Vagina (tissue), 2 donors: ENCODE measurements at regions not wholly inside any gene's neighbourhood (a gene's known extent, or its start where the extent isn't known, plus 50 kb on each side); places are given as distances from the start of the nearest gene placed in this dataset.

ENCODE experiments used
- DNase-seq, 2 donors: peaks; one replicate each; pipeline ENCODE4 v3.0.0-alpha.2; 2017; ENCODE audit errors: extremely low spot score in 2 of 2
- H3K27ac ChIP-seq: fragments of 200-600 bp; sonication (generic); one replicate; pipeline ENCODE4 v1.5.1; 2019
- H3K27me3 ChIP-seq: fragments of 200-600 bp; sonication (generic); one replicate; pipeline ENCODE4 v1.5.1; 2019
- H3K36me3 ChIP-seq, 2 donors: fragments of 200-600 bp; sonication (generic); one replicate each; pipeline ENCODE4 v1.5.1; 2017 to 2019
- H3K4me1 ChIP-seq: fragments of 200-600 bp; sonication (generic); one replicate; pipeline ENCODE4 v1.5.1; 2019
- H3K4me3 ChIP-seq, 2 donors: fragments of 200-600 bp; sonication (generic); 1 replicate in 1 of 2; 2 replicates in 1 of 2; pipeline ENCODE4 v1.5.1; 2016 to 2019
- H3K9me3 ChIP-seq: fragments of 200-600 bp; sonication (generic); one replicate; pipeline ENCODE4 v1.5.1; 2019
- POLR2A ChIP-seq, 2 donors: fragments of 450-650 bp; IDR thresholded peaks; one replicate each; pipeline ENCODE4 v1.6.1; 2017; ENCODE audit warnings: antibody characterized with exemption in 2 of 2, mild to moderate bottlenecking in 2 of 2, moderate library complexity in 2 of 2
- POLR2AphosphoS5 ChIP-seq, 2 donors: sonication (generic); formaldehyde crosslinking; IDR thresholded peaks; one replicate each; pipeline ENCODE4 v1.9.0; 2017; ENCODE audit warnings: antibody characterized with exemption in 2 of 2, mild to moderate bottlenecking in 2 of 2, low read depth in 1 of 2; ENCODE audit not compliant: insufficient read depth in 1 of 2
- intact Hi-C: fragments of 100-400 bp; cut with DNase I; formaldehyde crosslinking; loops from one replicate; pipeline ENCODE4 v1.15.1; 2023
- TF ChIP-seq, protein P1 (sequence below), 3 experiments: fragments of 450-650 bp in 2 of 3; fragments of 200-600 bp in 1 of 3; sonication (generic) in 1 of 3; IDR thresholded peaks; one replicate each; pipeline ENCODE4 v1.5.1; 2017 to 2019; ENCODE audit warnings: antibody characterized with exemption in 3 of 3, mild to moderate bottlenecking in 2 of 3, moderate library complexity in 2 of 3

DNA sequence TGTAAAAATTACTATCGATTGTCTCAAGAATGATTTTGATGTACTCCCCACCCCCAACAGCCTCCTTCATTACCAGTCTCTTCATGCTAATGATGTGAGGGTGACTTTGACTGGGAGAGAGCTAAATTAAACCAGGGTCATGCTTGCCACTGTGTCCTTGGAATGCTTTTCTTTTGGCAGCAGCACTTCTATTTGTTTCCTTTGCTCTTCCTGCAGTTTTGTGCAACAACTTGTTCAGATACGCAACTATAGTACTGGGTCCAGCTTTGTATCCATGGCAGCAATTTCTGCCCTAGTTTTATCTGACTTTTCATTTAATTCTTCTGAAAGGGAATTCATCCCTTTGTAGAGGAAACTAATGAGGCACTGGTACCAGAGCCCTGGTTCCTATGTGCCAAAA, 2792.1 kb downstream of the PCDH9 start:
- H3K27me3 ChIP-seq, result no peaks in the 10 kb centered on the region
- H3K9me3 ChIP-seq, result no peaks in the 10 kb centered on the region
- no peak for DNase-seq
- H3K36me3 ChIP-seq, result no peaks in the 10 kb centered on the region
- TF ChIP-seq POLR2AphosphoS5 (IDR thresholded peaks at IDR 0.05; ENCODE audit: insufficient read depth in 1 of 2, low read depth in 1 of 2), result no peak
- no peak for TF ChIP-seq POLR2A (IDR thresholded peaks at IDR 0.05)
- TF ChIP-seq, protein P1, sequence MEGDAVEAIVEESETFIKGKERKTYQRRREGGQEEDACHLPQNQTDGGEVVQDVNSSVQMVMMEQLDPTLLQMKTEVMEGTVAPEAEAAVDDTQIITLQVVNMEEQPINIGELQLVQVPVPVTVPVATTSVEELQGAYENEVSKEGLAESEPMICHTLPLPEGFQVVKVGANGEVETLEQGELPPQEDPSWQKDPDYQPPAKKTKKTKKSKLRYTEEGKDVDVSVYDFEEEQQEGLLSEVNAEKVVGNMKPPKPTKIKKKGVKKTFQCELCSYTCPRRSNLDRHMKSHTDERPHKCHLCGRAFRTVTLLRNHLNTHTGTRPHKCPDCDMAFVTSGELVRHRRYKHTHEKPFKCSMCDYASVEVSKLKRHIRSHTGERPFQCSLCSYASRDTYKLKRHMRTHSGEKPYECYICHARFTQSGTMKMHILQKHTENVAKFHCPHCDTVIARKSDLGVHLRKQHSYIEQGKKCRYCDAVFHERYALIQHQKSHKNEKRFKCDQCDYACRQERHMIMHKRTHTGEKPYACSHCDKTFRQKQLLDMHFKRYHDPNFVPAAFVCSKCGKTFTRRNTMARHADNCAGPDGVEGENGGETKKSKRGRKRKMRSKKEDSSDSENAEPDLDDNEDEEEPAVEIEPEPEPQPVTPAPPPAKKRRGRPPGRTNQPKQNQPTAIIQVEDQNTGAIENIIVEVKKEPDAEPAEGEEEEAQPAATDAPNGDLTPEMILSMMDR (IDR thresholded peaks at IDR 0.05), result no peak
- H3K4me3 ChIP-seq, result no peak overlapping the region
- H3K27ac ChIP-seq, result no peak overlapping the region
- H3K4me1 ChIP-seq, result no peaks in the 10 kb centered on the region
- intact Hi-C loops, result no loop called here

DNA sequence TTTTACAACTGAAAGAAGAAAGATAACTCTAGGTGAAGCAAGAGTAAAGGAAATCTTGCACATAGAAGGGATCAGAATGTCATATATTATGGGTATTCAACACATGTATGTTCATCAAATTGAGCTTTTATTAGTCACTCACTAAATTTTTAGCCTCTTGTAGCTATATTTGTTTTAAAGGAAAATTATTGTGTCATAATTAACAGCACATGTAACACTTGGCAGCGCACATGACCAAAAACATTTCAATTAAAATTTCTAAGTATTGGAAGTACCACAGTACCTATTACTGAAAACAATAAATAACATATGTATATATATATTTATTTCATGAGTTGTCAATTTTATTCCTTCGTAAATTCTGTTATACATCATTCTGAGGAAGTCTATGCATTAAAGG, 2800.4 kb downstream of the PCDH9 start:
- Histone ChIP-seq H3K27ac (no peak overlapping the region), H3K9me3 (no peaks in the 10 kb centered on the region), H3K4me1 (no peaks in the 10 kb centered on the region), H3K36me3 (no peaks in the 10 kb centered on the region), H3K27me3 (no peaks in the 10 kb centered on the region), H3K4me3 (no peak overlapping the region)
- no peak for TF ChIP-seq POLR2AphosphoS5 (IDR thresholded peaks at IDR 0.05; ENCODE audit: insufficient read depth in 1 of 2, low read depth in 1 of 2)
- TF ChIP-seq POLR2A (IDR thresholded peaks at IDR 0.05), result no peak
- intact Hi-C loops, result no loop called here
- no peak for DNase-seq

DNA sequence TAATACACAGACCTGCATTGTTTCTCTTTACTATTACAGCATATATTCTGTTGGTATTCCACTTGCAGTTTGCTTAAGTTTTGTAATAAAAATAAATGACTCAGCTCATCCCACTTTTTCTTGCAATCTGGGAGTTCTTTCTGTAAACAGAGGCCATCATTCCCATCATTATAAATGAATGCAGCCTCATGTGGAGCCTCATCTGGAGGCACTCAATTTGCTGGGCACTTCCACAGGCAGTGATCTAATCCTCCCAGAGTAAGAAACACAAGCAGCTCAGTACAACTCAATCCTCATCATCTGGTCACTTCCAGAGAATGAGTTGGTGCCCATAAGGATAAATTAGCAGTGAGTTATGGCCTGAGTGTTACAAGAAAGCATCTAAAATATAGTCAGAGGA, 2801.9 kb downstream of the PCDH9 start:
- Histone ChIP-seq H3K27ac (no peak overlapping the region), H3K27me3 (no peaks in the 10 kb centered on the region), H3K9me3 (no peaks in the 10 kb centered on the region), H3K36me3 (no peaks in the 10 kb centered on the region), H3K4me1 (no peaks in the 10 kb centered on the region), H3K4me3 (no peak overlapping the region)
- intact Hi-C loops, result no loop called here
- no peak for TF ChIP-seq POLR2A (IDR thresholded peaks at IDR 0.05)
- TF ChIP-seq POLR2AphosphoS5 (IDR thresholded peaks at IDR 0.05; ENCODE audit: insufficient read depth in 1 of 2, low read depth in 1 of 2), result no peak
- TF ChIP-seq, protein P1 (IDR thresholded peaks at IDR 0.05), result no peak
- no peak for DNase-seq

DNA sequence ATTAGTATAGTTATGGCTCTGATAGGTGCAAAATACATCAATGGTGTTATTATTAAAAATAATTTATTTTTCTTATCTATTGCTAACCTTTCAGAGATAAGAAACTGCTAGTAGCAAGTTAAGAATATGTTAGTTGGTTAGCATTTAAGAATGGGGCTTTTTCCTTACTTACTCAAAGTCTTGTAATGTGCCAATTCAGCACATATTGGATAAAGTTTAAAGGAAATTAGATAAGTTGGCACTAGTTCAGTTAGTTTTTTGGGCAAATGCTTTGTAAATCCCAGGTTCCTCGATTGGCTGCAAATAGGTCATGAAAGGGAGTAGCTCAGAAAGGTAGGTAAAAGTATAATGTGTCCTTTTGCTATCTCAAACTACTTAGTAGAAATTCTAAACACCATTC, 2806.7 kb downstream of the PCDH9 start:
- H3K36me3 ChIP-seq, result no peaks in the 10 kb centered on the region
- intact Hi-C loops, result no loop called here
- H3K4me3 ChIP-seq, result no peak overlapping the region
- no peak overlapping the region for H3K27ac ChIP-seq
- H3K9me3 ChIP-seq, result no peaks in the 10 kb centered on the region
- no peaks in the 10 kb centered on the region for H3K4me1 ChIP-seq
- H3K27me3 ChIP-seq, result no peaks in the 10 kb centered on the region
- TF ChIP-seq POLR2A (IDR thresholded peaks at IDR 0.05) (no peak), POLR2AphosphoS5 (IDR thresholded peaks at IDR 0.05; ENCODE audit: insufficient read depth in 1 of 2, low read depth in 1 of 2) (no peak)
- TF ChIP-seq, protein P1 (IDR thresholded peaks at IDR 0.05), result no peak
- no peak for DNase-seq

DNA sequence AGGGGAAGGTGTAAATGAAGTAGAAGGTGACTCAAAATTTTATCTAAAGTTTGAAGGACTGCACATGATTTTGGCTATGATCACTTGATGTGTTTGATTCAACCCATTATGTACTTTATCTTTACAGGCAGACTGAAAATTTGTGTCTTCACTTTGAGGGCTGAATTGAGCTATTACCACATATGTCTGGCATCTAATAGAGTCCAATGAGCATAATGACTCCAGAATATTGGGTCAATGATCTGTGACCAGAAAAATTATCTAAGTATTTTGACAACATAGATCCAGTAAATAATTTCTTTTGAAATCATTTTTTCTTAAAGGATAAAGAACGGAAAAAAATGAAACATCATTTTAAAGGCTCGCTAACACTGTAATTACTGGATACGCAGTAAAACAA, 2810.0 kb downstream of the PCDH9 start:
- H3K36me3 ChIP-seq, result no peaks in the 10 kb centered on the region
- H3K4me1 ChIP-seq, result no peaks in the 10 kb centered on the region
- H3K27ac ChIP-seq, result no peak overlapping the region
- no peak for DNase-seq
- H3K27me3 ChIP-seq, result no peaks in the 10 kb centered on the region
- H3K9me3 ChIP-seq, result no peaks in the 10 kb centered on the region
- intact Hi-C loops, result no loop called here
- no peak overlapping the region for H3K4me3 ChIP-seq
- TF ChIP-seq, protein P1 (IDR thresholded peaks at IDR 0.05), result no peak
- TF ChIP-seq POLR2AphosphoS5 (IDR thresholded peaks at IDR 0.05; ENCODE audit: insufficient read depth in 1 of 2, low read depth in 1 of 2) (no peak), POLR2A (IDR thresholded peaks at IDR 0.05) (no peak)

DNA sequence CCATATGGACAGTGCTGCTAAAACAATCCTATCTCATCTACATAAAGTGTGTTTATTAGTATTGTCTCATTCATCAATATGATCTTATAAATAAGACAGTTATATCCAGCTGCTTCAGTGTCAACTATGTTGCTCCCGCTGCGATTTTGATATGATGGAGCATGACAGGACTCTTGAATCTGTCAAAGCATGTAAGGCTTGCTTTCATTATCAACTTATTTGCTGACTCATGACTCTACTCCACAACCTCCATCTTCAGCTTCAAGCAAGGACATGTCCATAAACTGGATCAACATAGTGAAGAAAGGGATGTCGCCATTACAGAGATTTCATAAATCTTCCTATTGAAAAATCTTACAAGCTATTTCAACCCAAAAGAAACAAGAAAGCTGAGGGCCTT, 2812.6 kb downstream of the PCDH9 start:
- Histone ChIP-seq H3K4me1 (no peaks in the 10 kb centered on the region), H3K9me3 (no peaks in the 10 kb centered on the region), H3K27me3 (no peaks in the 10 kb centered on the region), H3K4me3 (no peak overlapping the region), H3K27ac (no peak overlapping the region), H3K36me3 (no peaks in the 10 kb centered on the region)
- intact Hi-C loops, result no loop called here
- no peak for DNase-seq
- TF ChIP-seq POLR2AphosphoS5 (IDR thresholded peaks at IDR 0.05; ENCODE audit: insufficient read depth in 1 of 2, low read depth in 1 of 2) (no peak), POLR2A (IDR thresholded peaks at IDR 0.05) (no peak)
- TF ChIP-seq, protein P1 (IDR thresholded peaks at IDR 0.05), result no peak
